ENCODE measurements at regions not wholly inside any gene's neighbourhood (a gene's known extent, or its start where the extent isn't known, plus 50 kb on each side); places are given as distances from the start of the nearest gene placed in this dataset.

DNA sequence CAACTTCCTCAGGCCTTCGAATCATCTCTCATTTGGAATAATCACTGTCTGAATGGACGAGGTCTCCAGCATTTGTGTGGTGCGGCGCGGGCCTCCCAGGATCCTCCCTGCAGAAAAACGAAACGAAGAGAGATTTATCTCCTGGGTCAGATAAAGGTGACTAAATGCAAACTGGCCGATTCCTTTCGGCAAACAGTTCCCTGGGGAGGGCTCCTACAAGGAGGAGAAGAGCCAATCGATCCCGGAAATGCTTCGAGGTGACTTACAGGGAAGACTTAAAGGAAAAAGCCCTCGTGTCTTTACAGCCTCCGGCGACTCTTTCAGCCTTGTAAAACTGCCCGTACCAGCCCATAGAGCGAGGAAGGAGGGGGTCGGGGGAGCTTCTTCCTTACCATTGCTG, 126.5 kb downstream of the MIAT start:
- WGBS, 5 donors: 32 to 50% (median 46%) methylated on average over 18 of the region's 18 CpGs
- Histone ChIP-seq H3K27ac (no peak overlapping the region), H3K27me3 (no peaks in the 10 kb centered on the region), H3K9me3 (peaks cover 0 to 7% (median 0%) of the 10 kb centered on the region in 4 donors), H3K4me1 (no peaks in the 10 kb centered on the region), H3K36me3 (peaks cover 0 to 69% (median 49%) of the 10 kb centered on the region in 4 donors), H3K4me3 (no peak overlapping the region)
- DNase-seq: peak in 1 of 2 donors; percentile 27
- intact Hi-C loops (cut with DNase I; ENCODE audit: low total_unique reads): no loop called here
- TF ChIP-seq CTCF (IDR thresholded peaks at IDR 0.05) (no peak), POLR2A (IDR thresholded peaks at IDR 0.05) (no peak), EP300 (IDR thresholded peaks at IDR 0.05) (no peak), POLR2AphosphoS5 (IDR thresholded peaks at IDR 0.05) (no peak)

DNA sequence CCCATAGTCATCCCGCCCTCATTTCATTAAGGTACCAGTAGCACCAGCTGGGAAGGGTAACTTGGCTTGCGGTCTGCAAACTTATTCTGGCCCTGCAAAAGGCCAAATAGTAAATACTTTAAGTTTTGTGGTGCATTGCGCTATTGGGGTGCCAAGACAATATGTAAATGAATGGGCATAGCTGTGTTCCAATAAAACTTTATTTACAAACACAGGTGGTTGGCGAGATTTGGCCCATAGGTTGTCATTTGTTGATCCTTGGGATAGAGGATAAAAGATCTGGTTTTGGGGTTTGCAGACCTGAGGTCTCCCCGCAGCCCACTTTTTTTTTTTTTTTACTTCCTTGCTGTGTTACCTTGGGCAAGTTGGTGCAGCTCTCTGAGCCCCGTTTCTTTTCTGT, 127.4 kb downstream of the MIAT start:
- Histone ChIP-seq H3K9me3 (peaks cover 0 to 3% (median 0%) of the 10 kb centered on the region in 4 donors), H3K36me3 (peaks cover 0 to 69% (median 44%) of the 10 kb centered on the region in 4 donors), H3K27ac (no peak overlapping the region), H3K4me1 (no peaks in the 10 kb centered on the region), H3K4me3 (no peak overlapping the region), H3K27me3 (no peaks in the 10 kb centered on the region)
- WGBS, 5 donors: 95 to 98% (median 98%) methylated on average over 6 of the region's 6 CpGs
- no peak for TF ChIP-seq CTCF (IDR thresholded peaks at IDR 0.05)
- no peak for TF ChIP-seq POLR2AphosphoS5 (IDR thresholded peaks at IDR 0.05)
- TF ChIP-seq EP300 (IDR thresholded peaks at IDR 0.05): no peak
- no peak for TF ChIP-seq POLR2A (IDR thresholded peaks at IDR 0.05)
- intact Hi-C loops (cut with DNase I; ENCODE audit: low total_unique reads): no loop called here
- DNase-seq: no peak

DNA sequence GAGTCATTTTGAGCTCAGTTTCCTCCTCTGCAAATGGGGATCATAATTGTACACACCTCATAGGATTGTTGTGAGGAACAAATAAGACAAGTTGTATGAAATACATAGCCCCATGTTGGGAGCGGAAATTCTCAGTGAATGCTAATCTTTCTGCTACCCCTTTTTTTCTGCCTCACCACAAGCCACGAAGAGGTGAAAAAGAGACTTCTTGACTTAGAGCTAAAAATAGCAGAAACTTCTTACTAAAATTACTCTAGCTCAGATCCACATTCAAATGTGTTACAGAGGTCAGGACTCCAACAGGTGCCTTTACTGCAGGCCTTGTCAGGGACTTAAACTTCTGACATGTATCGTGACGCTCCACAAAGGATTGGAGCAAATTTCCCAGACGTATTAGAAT, 128.5 kb downstream of the MIAT start:
- no peak overlapping the region for H3K4me3 ChIP-seq
- no peaks in the 10 kb centered on the region for H3K4me1 ChIP-seq
- peaks cover 0 to 65% (median 40%) of the 10 kb centered on the region in 4 donors for H3K36me3 ChIP-seq
- 83 to 89% (median 85%) methylated on average over 5 of the region's 5 CpGs for WGBS, 5 donors
- intact Hi-C loops (cut with DNase I; ENCODE audit: low total_unique reads): no loop called here
- no peaks in the 10 kb centered on the region for H3K27me3 ChIP-seq
- DNase-seq: no peak
- H3K27ac ChIP-seq: no peak overlapping the region
- TF ChIP-seq CTCF (IDR thresholded peaks at IDR 0.05) (no peak), POLR2A (IDR thresholded peaks at IDR 0.05) (no peak), EP300 (IDR thresholded peaks at IDR 0.05) (no peak), POLR2AphosphoS5 (IDR thresholded peaks at IDR 0.05) (no peak)
- H3K9me3 ChIP-seq: no peaks in the 10 kb centered on the region

GRCh38 chr22:26786398-26786797, 129.0 kb downstream of the MIAT start:
- Histone ChIP-seq H3K36me3 (peaks cover 0 to 65% (median 39%) of the 10 kb centered on the region in 4 donors), H3K9me3 (no peaks in the 10 kb centered on the region), H3K27ac (no peak overlapping the region), H3K27me3 (no peaks in the 10 kb centered on the region), H3K4me1 (no peaks in the 10 kb centered on the region), H3K4me3 (no peak overlapping the region)
- no peak for DNase-seq
- intact Hi-C loops (cut with DNase I; ENCODE audit: low total_unique reads): no loop called here
- TF ChIP-seq POLR2AphosphoS5 (IDR thresholded peaks at IDR 0.05) (no peak), POLR2A (IDR thresholded peaks at IDR 0.05) (no peak), CTCF (IDR thresholded peaks at IDR 0.05) (no peak), EP300 (IDR thresholded peaks at IDR 0.05) (no peak)
- WGBS, 5 donors: 90 to 93% (median 91%) methylated on average over 9 of the region's 9 CpGs

All from stomach (tissue), 8 donors.